H9 (cell line): ENCODE measurements at regions not wholly inside any gene's neighbourhood (a gene's known extent, or its start where the extent isn't known, plus 50 kb on each side); places are given as distances from the start of the nearest gene placed in this dataset.

ENCODE experiments used
- DNase-seq: peaks from one replicate; pipeline ENCODE4 v3.0.0-alpha.2; 2017
- H2AFZ ChIP-seq: one replicate; pipeline ENCODE4 v1.6.1; 2013; ENCODE audit warnings: mild to moderate bottlenecking, low read length, control low read depth, moderate library complexity
- H2AK5ac ChIP-seq: 2 replicates; pipeline ENCODE4 v1.6.1; 2013; ENCODE audit warnings: low read length, control low read depth, mixed read lengths; ENCODE audit not compliant: insufficient read length
- H2BK120ac ChIP-seq: one replicate; pipeline ENCODE4 v1.6.1; 2013; ENCODE audit warnings: low read depth, mild to moderate bottlenecking, low read length, control low read depth, inconsistent platforms; ENCODE audit not compliant: poor library complexity, severe bottlenecking
- H2BK12ac ChIP-seq: 2 replicates; pipeline ENCODE4 v1.6.1; 2013; ENCODE audit warnings: low read length, control low read depth, mixed read lengths, low read depth; ENCODE audit not compliant: insufficient read length
- H2BK15ac ChIP-seq: 2 replicates; pipeline ENCODE4 v1.6.1; 2013; ENCODE audit warnings: low read depth, low read length, control low read depth
- H2BK20ac ChIP-seq: one replicate; pipeline ENCODE4 v1.6.1; 2013; ENCODE audit warnings: low read depth, mild to moderate bottlenecking, low read length, control low read depth, inconsistent platforms; ENCODE audit not compliant: poor library complexity, severe bottlenecking
- H2BK5ac ChIP-seq: 2 replicates; pipeline ENCODE4 v1.6.1; 2013; ENCODE audit warnings: low read length, control low read depth, mixed read lengths; ENCODE audit not compliant: insufficient read length
- H3K14ac ChIP-seq: 2 replicates; pipeline ENCODE4 v1.6.1; 2013; ENCODE audit warnings: low read length, control low read depth; ENCODE audit not compliant: insufficient read depth
- H3K18ac ChIP-seq: 2 replicates; pipeline ENCODE4 v1.6.1; 2013; ENCODE audit warnings: low read depth, mild to moderate bottlenecking, mixed read lengths, low read length, control low read depth; ENCODE audit not compliant: insufficient read length
- H3K23ac ChIP-seq: 2 replicates; pipeline ENCODE4 v1.6.1; 2013; ENCODE audit warnings: low read length, control low read depth, mixed read lengths, low read depth; ENCODE audit not compliant: insufficient read length
- H3K23me2 ChIP-seq: 2 replicates; pipeline ENCODE4 v1.6.1; 2013; ENCODE audit warnings: low read depth, mild to moderate bottlenecking, mixed read lengths, low read length, control low read depth; ENCODE audit not compliant: insufficient read length, poor library complexity, severe bottlenecking
- H3K27ac ChIP-seq: 2 replicates; pipeline ENCODE4 v1.5.1; 2013; ENCODE audit warnings: low read length, control low read depth, mixed read lengths, low read depth; ENCODE audit not compliant: insufficient read length
- H3K27me3 ChIP-seq: 2 replicates; pipeline ENCODE4 v1.6.1; 2013; ENCODE audit warnings: low read length, control low read depth, inconsistent platforms; ENCODE audit not compliant: insufficient read depth
- H3K4ac ChIP-seq: 2 replicates; pipeline ENCODE4 v1.6.1; 2013; ENCODE audit warnings: low read depth, mild to moderate bottlenecking, control low read depth, inconsistent platforms, low read length, moderate library complexity
- H3K4me1 ChIP-seq: 2 replicates; pipeline ENCODE4 v1.6.1; 2013; ENCODE audit warnings: low read length, control low read depth, inconsistent platforms; ENCODE audit not compliant: insufficient read depth
- H3K4me2 ChIP-seq: 2 replicates; pipeline ENCODE4 v1.6.1; 2013; ENCODE audit warnings: low read length, control low read depth, mixed read lengths; ENCODE audit not compliant: insufficient read length, insufficient read depth
- H3K56ac ChIP-seq: 2 replicates; pipeline ENCODE4 v1.6.1; 2013; ENCODE audit warnings: low read depth, mild to moderate bottlenecking, mixed read lengths, low read length, control low read depth; ENCODE audit not compliant: insufficient read length
- H3K79me1 ChIP-seq: 2 replicates; pipeline ENCODE4 v1.6.1; 2013; ENCODE audit warnings: low read depth, mild to moderate bottlenecking, moderate library complexity, low read length, control low read depth, inconsistent platforms; ENCODE audit not compliant: insufficient read depth, poor library complexity, severe bottlenecking
- H3K79me2 ChIP-seq: 2 replicates; pipeline ENCODE4 v1.6.1; 2013; ENCODE audit warnings: low read length, control low read depth, inconsistent platforms; ENCODE audit not compliant: insufficient read depth
- H3K9ac ChIP-seq: 2 replicates; pipeline ENCODE4 v1.6.1; 2013; ENCODE audit warnings: low read length, control low read depth, mixed read lengths; ENCODE audit not compliant: insufficient read length; ENCODE audit errors: extremely low read depth
- H3K9me3 ChIP-seq: one replicate; pipeline ENCODE4 v1.6.1; 2013; ENCODE audit warnings: low read depth, low read length, inconsistent platforms; ENCODE audit not compliant: control insufficient read depth
- H3T11ph ChIP-seq: one replicate; pipeline ENCODE4 v1.6.1; 2013; ENCODE audit warnings: mild to moderate bottlenecking, low read length, control low read depth, inconsistent platforms
- H4K20me1 ChIP-seq: one replicate; pipeline ENCODE4 v1.6.1; 2013; ENCODE audit not compliant: control insufficient read depth, insufficient read length, insufficient read depth
- H4K5ac ChIP-seq: 2 replicates; pipeline ENCODE4 v1.6.1; 2013; ENCODE audit warnings: low read depth, mild to moderate bottlenecking, mixed read lengths, low read length, control low read depth; ENCODE audit not compliant: insufficient read length
- H4K8ac ChIP-seq: replicated peaks from 2 replicates; pipeline ENCODE4 v1.6.1; 2013; ENCODE audit warnings: low read length, control low read depth, mixed read lengths, low read depth; ENCODE audit not compliant: insufficient read length
- H4K91ac ChIP-seq: 2 replicates; pipeline ENCODE4 v1.6.1; 2013; ENCODE audit warnings: low read depth, mild to moderate bottlenecking, moderate library complexity, mixed read lengths, low read length, control low read depth; ENCODE audit not compliant: insufficient read length
- H3K27ac Mint-ChIP-seq, 3 experiments: 2 replicates in 2 of 3; 3 replicates in 1 of 3; pipeline ENCODE4 v1.8.0; 2020 to 2021; ENCODE audit warnings: mixed read lengths in 3 of 3, mild to moderate bottlenecking in 1 of 3, moderate library complexity in 1 of 3
- H3K27me3 Mint-ChIP-seq: 2 replicates; pipeline ENCODE4 v1.8.0; 2021; ENCODE audit warnings: low read depth, mild to moderate bottlenecking, moderate library complexity, mixed read lengths
- H3K36me3 Mint-ChIP-seq, 3 experiments: 2 replicates in 2 of 3; 3 replicates in 1 of 3; pipeline ENCODE4 v1.8.0; 2020 to 2021; ENCODE audit warnings: low read depth in 3 of 3, mixed read lengths in 3 of 3; ENCODE audit not compliant: insufficient read depth in 1 of 3
- H3K4me1 Mint-ChIP-seq, 2 experiments: 2 replicates each; pipeline ENCODE4 v1.8.0; 2020; ENCODE audit warnings: mixed read lengths in 2 of 2
- H3K4me3 Mint-ChIP-seq, 2 experiments: 2 replicates in 1 of 2; 3 replicates in 1 of 2; pipeline ENCODE4 v1.8.0; 2020 to 2021; ENCODE audit warnings: mild to moderate bottlenecking in 2 of 2, mixed read lengths in 2 of 2, moderate library complexity in 1 of 2
- H3K9me3 Mint-ChIP-seq, 2 experiments: 2 replicates in 1 of 2; 3 replicates in 1 of 2; pipeline ENCODE4 v1.8.0; 2020; ENCODE audit warnings: mild to moderate bottlenecking in 2 of 2, mixed read lengths in 2 of 2, moderate library complexity in 1 of 2
- WGBS: extraction: QIAGEN DNeasy Blood & Tissue Kit; methylation state at CpG from one replicate; pipeline ENCODE4 v1.1.7; 2013; ENCODE audit warnings: missing lambda C conversion rate, low lambda C conversion rate, mixed read lengths; ENCODE audit not compliant: insufficient read length; ENCODE audit errors: extremely low coverage; 5-methylcytosine and 5-hydroxymethylcytosine counted together
- TF ChIP-seq, protein P1 (sequence below): fragments of 200-600 bp; sonication (generic); conservative IDR thresholded peaks from 3 replicates; pipeline ENCODE4 v1.8.0; 2021; ENCODE audit warnings: antibody characterized with exemption, mild to moderate bottlenecking

- H3K4me2 ChIP-seq = no peak overlapping the region
- DNase-seq = no peak
- H3K56ac ChIP-seq = no peak overlapping the region
- H3K4ac ChIP-seq = no peak overlapping the region
- no peak overlapping the region for H3K18ac ChIP-seq
- Mint-ChIP-seq H3K9me3 (peaks cover 5 to 12% of the 10 kb centered on the region in 2 experiments; a peak in 4 of 5 replicates), H3K36me3 (peaks cover 6 to 12% (median 7%) of the 10 kb centered on the region in 3 experiments; a peak in 6 of 7 replicates), H3K27ac (no peak overlapping the region), H3K4me3 (no peak overlapping the region), H3K27me3 (no peaks in the 10 kb centered on the region), H3K4me1 (peaks cover 22 to 29% of the 10 kb centered on the region in 2 experiments)
- no peak overlapping the region for H3T11ph ChIP-seq
- H2BK20ac ChIP-seq = no peak overlapping the region
- no peak overlapping the region for H2BK12ac ChIP-seq
- no peak overlapping the region for H4K91ac ChIP-seq
- no peak overlapping the region for H3K9ac ChIP-seq
- no CpG with 5 or more reads among the region's 9 CpGs for WGBS
- no peaks in the 10 kb centered on the region for H3K27me3 ChIP-seq
- H3K23me2 ChIP-seq = no peaks in the 10 kb centered on the region
- no peak overlapping the region for H4K8ac ChIP-seq
- H2BK120ac ChIP-seq = no peak overlapping the region
- no peak overlapping the region for H3K23ac ChIP-seq
- H3K27ac ChIP-seq = no peak overlapping the region
- H3K79me1 ChIP-seq = no peaks in the 10 kb centered on the region
- no peaks in the 10 kb centered on the region for H4K20me1 ChIP-seq
- H2AK5ac ChIP-seq = no peak overlapping the region
- H3K14ac ChIP-seq = no peak overlapping the region
- no peaks in the 10 kb centered on the region; the same call in 1 of the 2 replicates for H3K4me1 ChIP-seq
- no peak overlapping the region for H2BK15ac ChIP-seq
- H3K79me2 ChIP-seq = no peaks in the 10 kb centered on the region
- no peak overlapping the region for H2AFZ ChIP-seq
- no peak overlapping the region for H4K5ac ChIP-seq
- H2BK5ac ChIP-seq = no peak overlapping the region
- no peaks in the 10 kb centered on the region for H3K9me3 ChIP-seq
- TF ChIP-seq, protein P1, sequence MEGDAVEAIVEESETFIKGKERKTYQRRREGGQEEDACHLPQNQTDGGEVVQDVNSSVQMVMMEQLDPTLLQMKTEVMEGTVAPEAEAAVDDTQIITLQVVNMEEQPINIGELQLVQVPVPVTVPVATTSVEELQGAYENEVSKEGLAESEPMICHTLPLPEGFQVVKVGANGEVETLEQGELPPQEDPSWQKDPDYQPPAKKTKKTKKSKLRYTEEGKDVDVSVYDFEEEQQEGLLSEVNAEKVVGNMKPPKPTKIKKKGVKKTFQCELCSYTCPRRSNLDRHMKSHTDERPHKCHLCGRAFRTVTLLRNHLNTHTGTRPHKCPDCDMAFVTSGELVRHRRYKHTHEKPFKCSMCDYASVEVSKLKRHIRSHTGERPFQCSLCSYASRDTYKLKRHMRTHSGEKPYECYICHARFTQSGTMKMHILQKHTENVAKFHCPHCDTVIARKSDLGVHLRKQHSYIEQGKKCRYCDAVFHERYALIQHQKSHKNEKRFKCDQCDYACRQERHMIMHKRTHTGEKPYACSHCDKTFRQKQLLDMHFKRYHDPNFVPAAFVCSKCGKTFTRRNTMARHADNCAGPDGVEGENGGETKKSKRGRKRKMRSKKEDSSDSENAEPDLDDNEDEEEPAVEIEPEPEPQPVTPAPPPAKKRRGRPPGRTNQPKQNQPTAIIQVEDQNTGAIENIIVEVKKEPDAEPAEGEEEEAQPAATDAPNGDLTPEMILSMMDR = no peak
These were observed 828.1 kb upstream of the ZNF608 start for GRCh38 chr5:125574491-125575044.
